Peyer's patch (tissue), 4 donors: ENCODE measurements at regions not wholly inside any gene's neighbourhood (a gene's known extent, or its start where the extent isn't known, plus 50 kb on each side); places are given as distances from the start of the nearest gene placed in this dataset.

ENCODE experiments used
- DNase-seq, 3 donors: peaks; one replicate each; pipeline ENCODE4 v3.0.0-alpha.2; 2017 to 2019
- H3K27ac ChIP-seq, 4 donors: fragments of 200-600 bp; sonication (generic); one replicate each; pipeline ENCODE4 v1.5.1; 2016 to 2019
- H3K27me3 ChIP-seq, 2 donors: fragments of 200-600 bp; sonication (generic); one replicate each; pipeline ENCODE4 v1.5.1; 2019
- H3K36me3 ChIP-seq, 3 donors: fragments of 200-600 bp; sonication (generic); one replicate each; pipeline ENCODE4 v1.5.1; 2016 to 2019
- H3K4me1 ChIP-seq, 4 donors: fragments of 200-600 bp; sonication (generic); one replicate each; pipeline ENCODE4 v1.5.1; 2016 to 2019
- H3K4me3 ChIP-seq, 4 donors: fragments of 200-600 bp; sonication (generic); 1 replicate in 3 of 4; 2 replicates in 1 of 4; pipeline ENCODE4 v1.5.1; 2016 to 2019; ENCODE audit warnings: mild to moderate bottlenecking in 1 of 4
- H3K9me3 ChIP-seq, 4 donors: fragments of 200-600 bp; sonication (generic); one replicate each; pipeline ENCODE4 v1.5.1; 2016 to 2019; ENCODE audit warnings: mild to moderate bottlenecking in 1 of 4
- CTCF ChIP-seq, 6 experiments: fragments of 450-650 bp in 4 of 6; fragments of 200-600 bp in 2 of 6; sonication (generic) in 1 of 6; IDR thresholded peaks; one replicate each; pipeline ENCODE4 v1.5.1; 2017 to 2019; ENCODE audit warnings: antibody characterized with exemption in 6 of 6, mild to moderate bottlenecking in 3 of 6, moderate library complexity in 1 of 6
- POLR2A ChIP-seq, 2 donors: fragments of 450-650 bp; IDR thresholded peaks; one replicate each; pipeline ENCODE4 v1.5.1; 2017; ENCODE audit warnings: antibody characterized with exemption in 2 of 2, mild to moderate bottlenecking in 2 of 2, moderate library complexity in 2 of 2

GRCh38 chr4:54879576-54879975, 221.8 kb downstream of the KIT start:
- no peaks in the 10 kb centered on the region for H3K27me3 ChIP-seq
- no peaks in the 10 kb centered on the region for H3K9me3 ChIP-seq
- H3K4me3 ChIP-seq, result no peak overlapping the region
- DNase-seq, result no peak
- H3K27ac ChIP-seq, result no peak overlapping the region
- H3K36me3 ChIP-seq, result no peaks in the 10 kb centered on the region
- no peak for TF ChIP-seq CTCF (IDR thresholded peaks at IDR 0.05)
- no peak for TF ChIP-seq POLR2A (IDR thresholded peaks at IDR 0.05)
- no peaks in the 10 kb centered on the region for H3K4me1 ChIP-seq

- TF ChIP-seq POLR2A (IDR thresholded peaks at IDR 0.05), result no peak
- no peak for TF ChIP-seq CTCF (IDR thresholded peaks at IDR 0.05)
- DNase-seq, result no peak
- H3K27me3 ChIP-seq, result no peaks in the 10 kb centered on the region
- no peak overlapping the region for H3K4me3 ChIP-seq
- H3K9me3 ChIP-seq, result no peaks in the 10 kb centered on the region
- H3K4me1 ChIP-seq, result no peaks in the 10 kb centered on the region
- no peak overlapping the region for H3K27ac ChIP-seq
- H3K36me3 ChIP-seq, result no peaks in the 10 kb centered on the region
These were observed 219.2 kb downstream of the KIT start for GRCh38 chr4:54877006-54877405.

- no peaks in the 10 kb centered on the region for H3K4me1 ChIP-seq
- H3K27me3 ChIP-seq, result no peaks in the 10 kb centered on the region
- no peak overlapping the region for H3K4me3 ChIP-seq
- H3K27ac ChIP-seq, result no peak overlapping the region
- no peak for DNase-seq
- TF ChIP-seq POLR2A (IDR thresholded peaks at IDR 0.05) (no peak), CTCF (IDR thresholded peaks at IDR 0.05) (no peak)
- no peaks in the 10 kb centered on the region for H3K9me3 ChIP-seq
- no peaks in the 10 kb centered on the region for H3K36me3 ChIP-seq
These were observed 214.5 kb downstream of the KIT start for GRCh38 chr4:54872261-54872660.

- no peak overlapping the region for H3K27ac ChIP-seq
- DNase-seq, result no peak
- H3K4me3 ChIP-seq, result no peak overlapping the region
- H3K9me3 ChIP-seq, result no peaks in the 10 kb centered on the region
- no peaks in the 10 kb centered on the region for H3K36me3 ChIP-seq
- no peaks in the 10 kb centered on the region for H3K4me1 ChIP-seq
- H3K27me3 ChIP-seq, result no peaks in the 10 kb centered on the region
- TF ChIP-seq CTCF (IDR thresholded peaks at IDR 0.05) (no peak), POLR2A (IDR thresholded peaks at IDR 0.05) (no peak)
These were observed 206.0 kb downstream of the KIT start for GRCh38 chr4:54863571-54864255.

GRCh38 chr4:54861201-54861600, 203.4 kb downstream of the KIT start:
- no peak for TF ChIP-seq POLR2A (IDR thresholded peaks at IDR 0.05)
- no peak for TF ChIP-seq CTCF (IDR thresholded peaks at IDR 0.05)
- DNase-seq, result no peak
- Histone ChIP-seq H3K4me1 (no peaks in the 10 kb centered on the region), H3K27ac (no peak overlapping the region), H3K9me3 (no peaks in the 10 kb centered on the region), H3K4me3 (no peak overlapping the region), H3K27me3 (no peaks in the 10 kb centered on the region), H3K36me3 (no peaks in the 10 kb centered on the region)
